KOPT-K1 (cell line): ENCODE measurements at regions not wholly inside any gene's neighbourhood (a gene's known extent, or its start where the extent isn't known, plus 50 kb on each side); places are given as distances from the start of the nearest gene placed in this dataset.
"Not testable (repeated sequence)": the region's sequence is repeated elsewhere in the genome, so short reads cannot be mapped to it uniquely, and the experiment has no call there.

Experiments
- H3K27ac ChIP-seq: fragments of 200-600 bp; sonication (generic); 2 replicates; pipeline ENCODE4 v1.5.1; 2016; ENCODE audit warnings: antibody characterized with exemption, mild to moderate bottlenecking, low read depth, low read length; ENCODE audit not compliant: poor library complexity, severe bottlenecking
- H3K36me3 ChIP-seq: fragments of 200-600 bp; sonication (generic); 2 replicates; pipeline ENCODE4 v1.5.1; 2017; ENCODE audit warnings: antibody characterized with exemption, mild to moderate bottlenecking, low read length, moderate library complexity; ENCODE audit not compliant: insufficient read depth
- H3K9me3 ChIP-seq: fragments of 200-600 bp; sonication (generic); 2 replicates; pipeline ENCODE4 v1.5.1; 2017; ENCODE audit warnings: antibody characterized with exemption, low read length, mild to moderate bottlenecking; ENCODE audit not compliant: insufficient read depth, poor library complexity, severe bottlenecking

GRCh38 chr11:82560836-82561235 is 172.8 kb downstream of the FAM181B start:
- H3K27ac ChIP-seq = no peak overlapping the region
- no peaks in the 10 kb centered on the region for H3K36me3 ChIP-seq
- no peaks in the 10 kb centered on the region for H3K9me3 ChIP-seq

- H3K9me3 ChIP-seq = no peaks in the 10 kb centered on the region
- H3K27ac ChIP-seq = no peak overlapping the region
- no peaks in the 10 kb centered on the region for H3K36me3 ChIP-seq
These were observed 174.1 kb downstream of the FAM181B start for GRCh38 chr11:82559609-82560008.

- Histone ChIP-seq H3K36me3 (no peaks in the 10 kb centered on the region), H3K27ac (no peak overlapping the region), H3K9me3 (no peaks in the 10 kb centered on the region)
These were observed 176.4 kb downstream of the FAM181B start for GRCh38 chr11:82557274-82557673.

- no peaks in the 10 kb centered on the region for H3K36me3 ChIP-seq
- H3K9me3 ChIP-seq = no peaks in the 10 kb centered on the region
- H3K27ac ChIP-seq = no peak overlapping the region
These were observed 177.5 kb downstream of the FAM181B start for GRCh38 chr11:82556210-82556609.

GRCh38 chr11:82546661-82547557 is 186.8 kb downstream of the FAM181B start:
- no peak overlapping the region for H3K27ac ChIP-seq
- H3K36me3 ChIP-seq = no peaks in the 10 kb centered on the region
- no peaks in the 10 kb centered on the region for H3K9me3 ChIP-seq

GRCh38 chr11:82539669-82540068 is 194.0 kb downstream of the FAM181B start:
- H3K27ac ChIP-seq = no peak overlapping the region
- no peaks in the 10 kb centered on the region for H3K9me3 ChIP-seq
- no peaks in the 10 kb centered on the region for H3K36me3 ChIP-seq

- no peaks in the 10 kb centered on the region for H3K36me3 ChIP-seq
- no peak overlapping the region for H3K27ac ChIP-seq
- no peaks in the 10 kb centered on the region for H3K9me3 ChIP-seq
These were observed 197.0 kb downstream of the FAM181B start for GRCh38 chr11:82536706-82537105.

- H3K27ac ChIP-seq = no peak overlapping the region
- H3K36me3 ChIP-seq = no peaks in the 10 kb centered on the region
- no peaks in the 10 kb centered on the region for H3K9me3 ChIP-seq
These were observed 199.9 kb downstream of the FAM181B start for GRCh38 chr11:82533628-82534327.

GRCh38 chr11:82529936-82530335 is 203.7 kb downstream of the FAM181B start:
- no peak overlapping the region for H3K27ac ChIP-seq
- H3K9me3 ChIP-seq = no peaks in the 10 kb centered on the region
- H3K36me3 ChIP-seq = no peaks in the 10 kb centered on the region

- Histone ChIP-seq H3K9me3 (no peaks in the 10 kb centered on the region), H3K27ac (no peak overlapping the region), H3K36me3 (no peaks in the 10 kb centered on the region)
These were observed 206.5 kb downstream of the FAM181B start for GRCh38 chr11:82527081-82527584.

GRCh38 chr11:82523141-82523540 is 210.5 kb downstream of the FAM181B start:
- no peaks in the 10 kb centered on the region for H3K9me3 ChIP-seq
- no peak overlapping the region for H3K27ac ChIP-seq
- H3K36me3 ChIP-seq = no peaks in the 10 kb centered on the region

GRCh38 chr11:82521427-82521826 is 212.2 kb downstream of the FAM181B start:
- H3K9me3 ChIP-seq = no peaks in the 10 kb centered on the region
- no peaks in the 10 kb centered on the region for H3K36me3 ChIP-seq
- H3K27ac ChIP-seq = no peak overlapping the region

- Histone ChIP-seq H3K27ac (no peak overlapping the region), H3K36me3 (no peaks in the 10 kb centered on the region), H3K9me3 (no peaks in the 10 kb centered on the region)
These were observed 226.4 kb downstream of the FAM181B start for GRCh38 chr11:82507288-82507687.

GRCh38 chr11:82505379-82505778 is 228.3 kb downstream of the FAM181B start:
- no peak overlapping the region for H3K27ac ChIP-seq

GRCh38 chr11:82501174-82501573 is 232.5 kb downstream of the FAM181B start:
- not testable (repeated sequence) for H3K27ac ChIP-seq

More at GRCh38 chr11:82505379-82505778, 228.3 kb downstream of the FAM181B start:
- Histone ChIP-seq H3K9me3 (no peaks in the 10 kb centered on the region), H3K36me3 (no peaks in the 10 kb centered on the region)

More at GRCh38 chr11:82501174-82501573, 232.5 kb downstream of the FAM181B start:
- not testable (repeated sequence) for H3K36me3 ChIP-seq, H3K9me3 ChIP-seq
